ENCODE measurements at regions not wholly inside any gene's neighbourhood (a gene's known extent, or its start where the extent isn't known, plus 50 kb on each side); places are given as distances from the start of the nearest gene placed in this dataset.

DNA sequence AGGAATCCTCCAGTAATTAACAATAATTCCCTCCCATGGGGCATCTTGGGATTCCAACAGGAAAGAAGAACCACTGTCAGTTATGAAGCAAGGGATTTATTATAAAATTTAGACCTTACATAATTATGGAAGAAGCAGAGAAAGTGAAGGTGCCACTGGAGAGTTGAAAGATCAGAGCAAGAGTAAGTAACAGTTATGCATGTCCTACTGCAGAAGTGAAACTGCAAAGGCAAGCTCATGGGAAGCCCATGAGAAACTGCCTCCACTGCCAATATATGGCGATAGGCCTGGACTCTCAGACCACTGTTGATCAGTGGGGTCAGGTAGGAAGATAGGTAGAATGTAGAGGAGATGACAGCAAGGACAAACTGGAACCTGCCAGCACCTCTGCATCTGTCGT, 123.6 kb upstream of the ZNF648 start:
- H3K27ac Mint-ChIP-seq, result no peak overlapping the region
- H3K9me3 Mint-ChIP-seq, result no peaks in the 10 kb centered on the region
- TF ChIP-seq, protein P1, sequence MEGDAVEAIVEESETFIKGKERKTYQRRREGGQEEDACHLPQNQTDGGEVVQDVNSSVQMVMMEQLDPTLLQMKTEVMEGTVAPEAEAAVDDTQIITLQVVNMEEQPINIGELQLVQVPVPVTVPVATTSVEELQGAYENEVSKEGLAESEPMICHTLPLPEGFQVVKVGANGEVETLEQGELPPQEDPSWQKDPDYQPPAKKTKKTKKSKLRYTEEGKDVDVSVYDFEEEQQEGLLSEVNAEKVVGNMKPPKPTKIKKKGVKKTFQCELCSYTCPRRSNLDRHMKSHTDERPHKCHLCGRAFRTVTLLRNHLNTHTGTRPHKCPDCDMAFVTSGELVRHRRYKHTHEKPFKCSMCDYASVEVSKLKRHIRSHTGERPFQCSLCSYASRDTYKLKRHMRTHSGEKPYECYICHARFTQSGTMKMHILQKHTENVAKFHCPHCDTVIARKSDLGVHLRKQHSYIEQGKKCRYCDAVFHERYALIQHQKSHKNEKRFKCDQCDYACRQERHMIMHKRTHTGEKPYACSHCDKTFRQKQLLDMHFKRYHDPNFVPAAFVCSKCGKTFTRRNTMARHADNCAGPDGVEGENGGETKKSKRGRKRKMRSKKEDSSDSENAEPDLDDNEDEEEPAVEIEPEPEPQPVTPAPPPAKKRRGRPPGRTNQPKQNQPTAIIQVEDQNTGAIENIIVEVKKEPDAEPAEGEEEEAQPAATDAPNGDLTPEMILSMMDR (IDR thresholded peaks at IDR 0.05; ENCODE audit: unreplicated experiment in 3 of 3), result no peak
- H3K36me3 Mint-ChIP-seq (ENCODE audit: low read depth), result no peaks in the 10 kb centered on the region
- H3K4me3 Mint-ChIP-seq, result no peak overlapping the region
- H3K27me3 Mint-ChIP-seq (ENCODE audit: low read depth), result no peaks in the 10 kb centered on the region
- peaks cover 6% of the 10 kb centered on the region for H3K4me1 Mint-ChIP-seq

DNA sequence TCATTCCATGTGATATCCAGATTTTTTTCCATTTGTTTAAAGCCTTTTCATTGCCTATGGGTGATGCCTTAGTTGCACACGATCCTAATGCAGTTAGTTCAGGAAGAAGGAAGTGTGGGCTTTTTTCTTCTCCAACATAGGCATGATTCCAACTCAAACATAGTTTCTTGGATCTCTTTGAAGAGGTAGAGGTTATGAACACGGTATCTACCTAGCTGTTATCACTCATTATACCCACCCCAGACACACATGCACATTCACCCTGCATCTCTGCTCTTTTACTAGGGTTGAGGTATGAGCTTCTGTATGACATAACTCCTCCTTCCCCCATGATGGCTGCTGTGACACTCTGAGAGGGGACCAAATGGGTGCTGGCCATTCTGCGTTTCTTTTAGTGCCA, 122.1 kb upstream of the ZNF648 start:
- Mint-ChIP-seq H3K4me3 (no peak overlapping the region), H3K36me3 (ENCODE audit: low read depth) (no peaks in the 10 kb centered on the region), H3K9me3 (no peaks in the 10 kb centered on the region), H3K4me1 (peaks cover 6% of the 10 kb centered on the region), H3K27ac (no peak overlapping the region), H3K27me3 (ENCODE audit: low read depth) (no peaks in the 10 kb centered on the region)
- TF ChIP-seq, protein P1 (IDR thresholded peaks at IDR 0.05; ENCODE audit: unreplicated experiment in 3 of 3), result no peak

DNA sequence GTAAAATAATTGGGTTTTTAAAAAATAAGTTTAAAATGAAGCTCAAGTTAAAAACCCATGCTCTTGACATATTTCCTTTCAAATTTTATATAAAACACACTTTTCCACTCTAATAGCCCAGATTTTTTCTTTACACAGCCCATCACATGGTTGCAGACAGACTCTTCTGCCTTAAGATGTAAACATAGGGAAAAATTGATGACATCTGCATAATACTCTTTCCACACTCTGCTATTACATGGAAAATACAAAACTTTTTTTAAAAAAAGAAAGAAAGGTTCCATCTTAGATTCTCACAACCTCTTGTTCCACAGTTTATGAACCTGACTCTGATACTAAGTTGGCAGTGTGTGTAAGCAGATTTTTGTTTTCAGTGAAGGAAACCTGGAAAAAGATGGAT, 120.8 kb upstream of the ZNF648 start:
- H3K27ac Mint-ChIP-seq, result no peak overlapping the region
- TF ChIP-seq, protein P1 (IDR thresholded peaks at IDR 0.05; ENCODE audit: unreplicated experiment in 3 of 3), result no peak
- H3K27me3 Mint-ChIP-seq (ENCODE audit: low read depth), result no peaks in the 10 kb centered on the region
- H3K36me3 Mint-ChIP-seq (ENCODE audit: low read depth), result no peaks in the 10 kb centered on the region
- H3K4me1 Mint-ChIP-seq, result peaks cover 6% of the 10 kb centered on the region
- no peaks in the 10 kb centered on the region for H3K9me3 Mint-ChIP-seq
- no peak overlapping the region for H3K4me3 Mint-ChIP-seq

DNA sequence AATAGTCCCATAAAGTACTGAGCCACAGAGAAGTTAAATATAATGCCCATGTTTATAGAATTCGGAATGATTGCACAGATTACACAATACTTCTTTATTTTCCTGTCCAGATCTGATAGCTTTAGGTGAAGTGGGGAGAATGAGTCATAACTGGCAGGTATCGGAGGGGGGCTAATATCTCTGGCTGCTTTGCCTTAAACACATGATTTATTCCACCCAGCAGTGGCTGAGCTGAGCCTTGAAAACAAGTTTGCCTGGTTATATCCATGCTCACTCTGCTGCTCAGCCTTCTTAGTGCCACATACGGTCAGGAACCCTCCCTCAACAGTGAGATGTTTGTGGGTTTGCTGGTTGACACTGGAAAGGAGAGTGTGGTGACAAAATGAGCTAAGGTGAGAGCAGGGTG, 119.7 kb upstream of the ZNF648 start:
- TF ChIP-seq, protein P1 (IDR thresholded peaks at IDR 0.05; ENCODE audit: unreplicated experiment in 3 of 3), result no peak

DNA sequence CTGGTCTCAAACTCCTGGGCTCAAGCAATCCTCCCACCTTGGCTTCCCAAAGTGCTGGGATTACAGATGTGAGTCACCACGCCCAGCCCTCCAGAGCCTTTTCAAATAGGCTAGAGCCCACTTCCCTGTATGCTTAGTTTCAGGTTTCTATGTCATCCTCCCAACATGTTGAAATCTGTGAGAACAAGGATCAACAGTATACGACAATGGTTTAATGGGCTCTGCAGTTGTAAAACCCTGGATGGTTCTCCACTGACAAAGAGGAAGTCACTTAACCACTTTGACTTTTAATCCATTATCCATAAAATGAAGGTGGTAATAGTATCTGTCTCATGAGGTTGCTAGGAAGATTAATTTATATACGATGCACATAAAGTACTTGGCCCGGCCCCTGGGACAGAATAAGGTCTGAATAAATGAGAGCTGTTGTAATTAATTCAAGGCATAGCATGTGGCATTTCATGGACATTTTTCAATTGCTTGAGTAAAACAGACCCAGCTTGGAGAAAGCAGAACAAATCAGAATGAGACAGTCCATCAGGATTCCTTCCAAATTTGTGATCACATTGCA, 113.9 kb upstream of the ZNF648 start:
- TF ChIP-seq, protein P1 (IDR thresholded peaks at IDR 0.05; ENCODE audit: unreplicated experiment in 3 of 3), result no peak
- Mint-ChIP-seq H3K36me3 (ENCODE audit: low read depth) (no peaks in the 10 kb centered on the region), H3K4me1 (peaks cover 10% of the 10 kb centered on the region), H3K27me3 (ENCODE audit: low read depth) (no peaks in the 10 kb centered on the region), H3K9me3 (no peaks in the 10 kb centered on the region), H3K4me3 (no peak overlapping the region), H3K27ac (no peak overlapping the region)

More for the DNA sequence above, 119.7 kb upstream of the ZNF648 start:
- no peak overlapping the region for H3K4me3 Mint-ChIP-seq
- H3K36me3 Mint-ChIP-seq (ENCODE audit: low read depth), result no peaks in the 10 kb centered on the region
- H3K4me1 Mint-ChIP-seq, result peaks cover 6% of the 10 kb centered on the region
- no peak overlapping the region for H3K27ac Mint-ChIP-seq
- no peaks in the 10 kb centered on the region for H3K9me3 Mint-ChIP-seq
- no peaks in the 10 kb centered on the region for H3K27me3 Mint-ChIP-seq (ENCODE audit: low read depth)

DNA sequence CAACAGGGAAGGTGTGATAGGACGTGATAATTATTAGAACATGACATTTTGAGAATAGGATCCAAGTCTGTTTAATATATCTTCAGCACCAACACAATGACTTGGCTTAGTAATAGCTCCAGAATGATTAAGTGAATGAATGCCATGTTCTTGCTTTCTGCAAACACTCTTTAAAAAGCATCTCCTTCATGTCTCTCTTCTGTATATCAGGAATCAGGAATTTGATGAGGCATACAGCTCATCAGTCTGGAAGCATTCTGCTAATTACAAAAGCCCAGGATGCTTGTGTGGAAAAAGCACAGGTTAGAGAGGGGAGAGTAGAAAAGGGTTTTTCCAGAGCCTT, 113.0 kb upstream of the ZNF648 start:
- no peaks in the 10 kb centered on the region for H3K36me3 Mint-ChIP-seq (ENCODE audit: low read depth)
- peaks cover 10% of the 10 kb centered on the region for H3K4me1 Mint-ChIP-seq
- no peaks in the 10 kb centered on the region for H3K9me3 Mint-ChIP-seq
- TF ChIP-seq, protein P1 (IDR thresholded peaks at IDR 0.05; ENCODE audit: unreplicated experiment in 3 of 3), result no peak
- H3K27ac Mint-ChIP-seq, result no peak overlapping the region
- no peaks in the 10 kb centered on the region for H3K27me3 Mint-ChIP-seq (ENCODE audit: low read depth)
- no peak overlapping the region for H3K4me3 Mint-ChIP-seq
